Fibroblast of villous mesenchyme (primary cell): ENCODE measurements at regions not wholly inside any gene's neighbourhood (a gene's known extent, or its start where the extent isn't known, plus 50 kb on each side); places are given as distances from the start of the nearest gene placed in this dataset.
"Not testable (repeated sequence)": the region's sequence is repeated elsewhere in the genome, so short reads cannot be mapped to it uniquely, and the experiment has no call there.

Source experiments
- DNase-seq: peaks from one replicate; pipeline ENCODE4 v3.0.0-alpha.2; 2010; ENCODE audit warnings: low read depth
- H3K4me3 ChIP-seq: 2 replicates; pipeline ENCODE4 v1.5.1; 2011; ENCODE audit warnings: low read depth, mild to moderate bottlenecking, low read length
- CTCF ChIP-seq: IDR thresholded peaks from 2 replicates; pipeline ENCODE4 v1.5.1; 2012; ENCODE audit warnings: low read depth, mild to moderate bottlenecking, low read length; ENCODE audit not compliant: insufficient read depth

- H3K4me3 ChIP-seq: no peak overlapping the region
- DNase-seq: no peak
- no peak for TF ChIP-seq CTCF
Observed at GRCh38 chr6:90893400-90893799, 306.5 kb upstream of the MAP3K7 start.

GRCh38 chr6:90892271-90892670 lies 305.4 kb upstream of the MAP3K7 start:
- TF ChIP-seq CTCF: no peak
- H3K4me3 ChIP-seq: no peak overlapping the region
- DNase-seq: no peak

- no peak for TF ChIP-seq CTCF
- DNase-seq: no peak
Observed at GRCh38 chr6:90891355-90891754, 304.5 kb upstream of the MAP3K7 start.

GRCh38 chr6:90890683-90891330 lies 303.9 kb upstream of the MAP3K7 start:
- no peak for DNase-seq
- no peak overlapping the region for H3K4me3 ChIP-seq
- TF ChIP-seq CTCF: no peak

More at GRCh38 chr6:90891355-90891754, 304.5 kb upstream of the MAP3K7 start:
- no peak overlapping the region for H3K4me3 ChIP-seq

GRCh38 chr6:90887764-90888163 lies 300.9 kb upstream of the MAP3K7 start:
- no peak for DNase-seq
- no peak for TF ChIP-seq CTCF
- no peak overlapping the region for H3K4me3 ChIP-seq

GRCh38 chr6:90885611-90886056 lies 298.8 kb upstream of the MAP3K7 start:
- TF ChIP-seq CTCF: no peak
- no peak overlapping the region for H3K4me3 ChIP-seq
- no peak for DNase-seq

- not testable (repeated sequence) for H3K4me3 ChIP-seq, DNase-seq
Observed at GRCh38 chr6:90885137-90885536, 298.3 kb upstream of the MAP3K7 start.
